GM12878 (cell line): ENCODE measurements at regions not wholly inside any gene's neighbourhood (a gene's known extent, or its start where the extent isn't known, plus 50 kb on each side); places are given as distances from the start of the nearest gene placed in this dataset.

Experiments
- ATAC-seq: fragments of 200-7000 bp; cut with Tn5 transposase; 3 replicates; pipeline ENCODE4 v1.9.1; 2020; ENCODE audit warnings: mild to moderate bottlenecking, moderate library complexity
- BruUV-seq: library from RNA; stranded (reverse); fragments of 400-500 nt; replicated peaks from 2 replicates; lab custom pipeline; 2021; lab: Mats Ljungman, UMichigan
- CTCF ChIA-PET: fragments of 300-600 bp; sonication (Branson Sonifier 250); formaldehyde crosslinking; extraction: SDS; loops from one replicate; lab custom pipeline; 2021; ENCODE audit warnings: inconsistent platforms; lab: Yijun Ruan, JAX
- POLR2A ChIA-PET: fragments of 350-600 bp; formaldehyde crosslinking; extraction: SDS; loops from one replicate; lab custom pipeline; 2021; ENCODE audit warnings: inconsistent platforms; lab: Charles Lee
- RAD21 ChIA-PET: fragments of 300-600 bp; sonication (Branson Sonifier 250); formaldehyde crosslinking; loops from one replicate; lab custom pipeline; 2023; ENCODE audit warnings: antibody characterized with exemption; ENCODE audit not compliant: unreplicated experiment; lab: Charles Lee
- SMC1A ChIA-PET: fragments of 300-600 bp; sonication (Branson Sonifier 250); formaldehyde crosslinking; loops from one replicate; lab custom pipeline; 2023; ENCODE audit not compliant: unreplicated experiment, uncharacterized antibody; lab: Charles Lee
- DNase-seq: peaks from one replicate; pipeline ENCODE4 v3.0.0-alpha.2; 2011; ENCODE audit warnings: low read depth, low spot score
- FAIRE-seq: peaks from 3 replicates; lab custom pipeline; 2011; peaks lifted over from hg19 to GRCh38; lab: Jason Lieb, UNC
- H2AFZ ChIP-seq: 2 replicates; pipeline ENCODE4 v1.6.0; 2011; ENCODE audit warnings: low read depth, low read length, control low read depth; ENCODE audit not compliant: control insufficient read depth
- H3K27ac ChIP-seq: 2 replicates; pipeline ENCODE4 v1.5.1; 2011; ENCODE audit warnings: control low read depth; ENCODE audit not compliant: control insufficient read depth, insufficient read depth
- H3K27me3 ChIP-seq, 2 experiments: replicated peaks in 1 of 2; 2 replicates each; pipeline versions ENCODE4 v1.6.0 to v1.6.1; 2011; ENCODE audit warnings: low read length in 1 of 2; ENCODE audit not compliant: control insufficient read depth in 2 of 2, insufficient read depth in 2 of 2
- H3K36me3 ChIP-seq, 2 experiments: 2 replicates each; pipeline ENCODE4 v1.5.1; 2011; ENCODE audit warnings: low read length in 1 of 2; ENCODE audit not compliant: control insufficient read depth in 2 of 2, insufficient read depth in 2 of 2
- H3K4me1 ChIP-seq: 2 replicates; pipeline ENCODE4 v1.6.1; 2011; ENCODE audit warnings: mild to moderate bottlenecking, low read length, moderate library complexity, mixed read lengths; ENCODE audit not compliant: control insufficient read depth, insufficient read depth
- H3K4me2 ChIP-seq: 2 replicates; pipeline ENCODE4 v1.6.0; 2011; ENCODE audit warnings: control low read depth; ENCODE audit not compliant: control insufficient read depth, insufficient read depth
- H3K4me3 ChIP-seq: fragments of 200-600 bp; sonication (generic); 2 replicates; pipeline ENCODE4 v1.5.1; 2016
- H3K79me2 ChIP-seq: 2 replicates; pipeline ENCODE4 v1.6.0; 2011; ENCODE audit warnings: low read length; ENCODE audit not compliant: control insufficient read depth, insufficient read depth
- H3K9ac ChIP-seq: 2 replicates; pipeline ENCODE4 v1.8.0; 2011; ENCODE audit warnings: low read length, control low read depth, mixed read lengths; ENCODE audit not compliant: control insufficient read depth, insufficient read depth
- H3K9me3 ChIP-seq: replicated peaks from 3 replicates; pipeline ENCODE4 v1.5.1; 2011; ENCODE audit warnings: mild to moderate bottlenecking, low read length; ENCODE audit not compliant: control insufficient read depth, insufficient read depth
- H4K20me1 ChIP-seq: 2 replicates; pipeline ENCODE4 v1.6.0; 2011; ENCODE audit not compliant: control insufficient read depth, insufficient read depth
- ASH2L ChIP-seq: fragments of 300-600, 200-600 bp; sonication (generic); IDR thresholded peaks from 2 replicates; pipeline ENCODE4 v1.6.1; 2017; ENCODE audit warnings: low read depth, mild to moderate bottlenecking, borderline replicate concordance
- BMI1 ChIP-seq: fragments of 450-650 bp; IDR thresholded peaks from 2 replicates; pipeline ENCODE4 v1.6.1; 2016; ENCODE audit warnings: mild to moderate bottlenecking, moderate library complexity, borderline replicate concordance
- CREM ChIP-seq: IDR thresholded peaks from 2 replicates; pipeline ENCODE4 v1.6.1; 2014; ENCODE audit warnings: antibody characterized with exemption, low read depth
- EED ChIP-seq: sonication (generic); IDR thresholded peaks from 2 replicates; pipeline ENCODE4 v1.6.1; 2016; ENCODE audit warnings: antibody characterized with exemption, low read depth
- EGR1 ChIP-seq, 2 experiments: IDR thresholded peaks; 1 replicate in 1 of 2; 2 replicates in 1 of 2; pipeline ENCODE4 v1.6.1; 2011 to 2012; ENCODE audit warnings: low read depth in 2 of 2, low read length in 2 of 2, borderline replicate concordance in 1 of 2, mild to moderate bottlenecking in 1 of 2, moderate library complexity in 1 of 2
- ETV6 ChIP-seq, 2 experiments: fragments of 450-650 bp in 1 of 2; IDR thresholded peaks in 1 of 2; conservative IDR thresholded peaks in 1 of 2; 2 replicates each; pipeline ENCODE4 v1.6.1; 2014; ENCODE audit warnings: antibody characterized with exemption in 1 of 2, borderline replicate concordance in 1 of 2, low read depth in 1 of 2, mild to moderate bottlenecking in 1 of 2, moderate library complexity in 1 of 2
- IKZF1 ChIP-seq: fragments of 450-650 bp; conservative IDR thresholded peaks from 2 replicates; pipeline ENCODE4 v1.6.1; 2017; ENCODE audit warnings: antibody characterized with exemption, mild to moderate bottlenecking
- KLF5 ChIP-seq: fragments of 450-650 bp; IDR thresholded peaks from 2 replicates; pipeline ENCODE4 v1.6.1; 2014; ENCODE audit warnings: mild to moderate bottlenecking; ENCODE audit not compliant: partially characterized antibody
- MAX ChIP-seq: IDR thresholded peaks from 2 replicates; pipeline ENCODE4 v1.6.1; 2012; ENCODE audit warnings: low read depth, low read length, improper control_type of control experiment
- MLLT1 ChIP-seq: fragments of 450-650 bp; IDR thresholded peaks from 2 replicates; pipeline ENCODE4 v1.6.1; 2016; ENCODE audit warnings: mild to moderate bottlenecking
- MTA2 ChIP-seq: fragments of 450-650 bp; IDR thresholded peaks from 2 replicates; pipeline ENCODE4 v1.6.1; 2016; ENCODE audit warnings: low read depth, mild to moderate bottlenecking, moderate library complexity
- POLR2AphosphoS5 ChIP-seq: IDR thresholded peaks from 2 replicates; pipeline ENCODE4 v1.6.1; 2011; ENCODE audit warnings: mild to moderate bottlenecking, low read length, inconsistent platforms
- REST ChIP-seq: IDR thresholded peaks from 2 replicates; pipeline ENCODE4 v1.6.1; 2012; ENCODE audit warnings: mild to moderate bottlenecking, low read depth, low read length
- SMARCA5 ChIP-seq: fragments of 450-650 bp; IDR thresholded peaks from 2 replicates; pipeline ENCODE4 v1.6.1; 2017; ENCODE audit warnings: mild to moderate bottlenecking
- SP1 ChIP-seq: IDR thresholded peaks from one replicate; pipeline ENCODE4 v1.6.1; 2011; ENCODE audit warnings: low read depth, low read length
- SRF ChIP-seq, 2 experiments: IDR thresholded peaks; 2 replicates each; pipeline ENCODE4 v1.6.1; 2011; ENCODE audit warnings: low read depth in 2 of 2, low read length in 2 of 2, mild to moderate bottlenecking in 1 of 2, moderate library complexity in 1 of 2
- ZNF217 ChIP-seq: fragments of 450-650 bp; IDR thresholded peaks from 2 replicates; pipeline ENCODE4 v1.6.1; 2017; ENCODE audit warnings: antibody characterized with exemption, mild to moderate bottlenecking
- WGBS: methylation state at CpG from one replicate; pipeline ENCODE4 v1.1.6; 2016; ENCODE audit warnings: low lambda C conversion rate; ENCODE audit not compliant: insufficient replicate concordance, insufficient coverage; ENCODE audit errors: missing lambda C conversion rate; 5-methylcytosine and 5-hydroxymethylcytosine counted together
- in situ Hi-C: fragments of 300-500 bp; cut with MboI; formaldehyde crosslinking; loops from 9 replicates; pipeline ENCODE4 v1.14.3; 2018; ENCODE audit warnings: mixed read lengths
- intact Hi-C: fragments of 100-400 bp; cut with micrococcal nuclease; formaldehyde crosslinking; loops from one replicate; pipeline ENCODE4 v1.14.2; 2022; ENCODE audit not compliant: unreplicated experiment

GRCh38 chr18:57241869-57242268 lies 95.0 kb downstream of the BOD1L2 start (continued):
- TF ChIP-seq REST (no peak), POLR2AphosphoS5 (no peak), MLLT1 (no peak)
- TF ChIP-seq, all 136 proteins: peak for 0

GRCh38 chr18:57242285-57242684 lies 95.4 kb downstream of the BOD1L2 start:
- Histone ChIP-seq H2AFZ (no peak overlapping the region), H3K27ac (no peak overlapping the region), H4K20me1 (no peaks in the 10 kb centered on the region), H3K4me1 (no peaks in the 10 kb centered on the region), H3K36me3 (no peaks in the 10 kb centered on the region), H3K4me2 (no peak overlapping the region), H3K79me2 (no peaks in the 10 kb centered on the region), H3K4me3 (no peak overlapping the region), H3K27me3 (peaks cover 0 to 2% of the 10 kb centered on the region in 2 experiments; a peak in 1 of 4 replicates), H3K9ac (no peak overlapping the region), H3K9me3 (no peaks in the 10 kb centered on the region)
- ChIA-PET RAD21 (no interaction called here), CTCF (interaction anchor here (1.1 kb wide), 1 partner anchor 9 kb away, joined by 4 read pairs; no protein-coding TSS in a partner anchor), POLR2A (interaction anchor here (1.4 kb wide), 1 partner anchor 10 kb away, joined by 3 read pairs; no protein-coding TSS in a partner anchor), SMC1A (no interaction called here)
- FAIRE-seq (no peak), DNase-seq (no peak), ATAC-seq (no peak)
- in situ Hi-C loops = no loop called here
- intact Hi-C loops = no loop called here
- 48% methylated on average over 2 of the region's 2 CpGs for WGBS
- no peak for TF ChIP-seq EED
- no peak for TF ChIP-seq KLF5
- no peak for TF ChIP-seq IKZF1
- TF ChIP-seq ZNF217 = no peak
- TF ChIP-seq CREM = no peak
- TF ChIP-seq SRF (IDR thresholded peaks at IDR 0.05; ENCODE audit: low read depth in 2 of 2, low read length in 2 of 2) = no peak
- TF ChIP-seq SP1 = no peak
- TF ChIP-seq ASH2L = no peak
- no peak for TF ChIP-seq ETV6 (conservative IDR thresholded peaks at IDR 0.05 in 1 of 2, IDR thresholded peaks at IDR 0.05 in 1 of 2; ENCODE audit: borderline replicate concordance in 1 of 2, low read depth in 1 of 2)
- no peak for TF ChIP-seq SMARCA5
- no peak for TF ChIP-seq MTA2
- TF ChIP-seq BMI1 = no peak
- no peak for TF ChIP-seq MAX
- TF ChIP-seq EGR1 (IDR thresholded peaks at IDR 0.05; ENCODE audit: borderline replicate concordance in 1 of 2, low read depth in 2 of 2, low read length in 2 of 2) = no peak
- no TSS peak for BruUV-seq
